ENCODE measurements at regions not wholly inside any gene's neighbourhood (a gene's known extent, or its start where the extent isn't known, plus 50 kb on each side); places are given as distances from the start of the nearest gene placed in this dataset.

GRCh38 chr12:39048395-39048794 is 143.0 kb upstream of the CPNE8 start:
- H3K36me3 ChIP-seq, result no peaks in the 10 kb centered on the region
- no peak overlapping the region for H3K4me3 ChIP-seq (ENCODE audit: low read depth, low read length)
- H3K9me3 ChIP-seq, result no peaks in the 10 kb centered on the region
- no peaks in the 10 kb centered on the region for H3K27me3 ChIP-seq
- DNase-seq, result peak; percentile 19
- no peak for TF ChIP-seq CTCF (IDR thresholded peaks at IDR 0.05; ENCODE audit: low read depth, low read length)
- H3K4me1 ChIP-seq, result peaks cover 34% of the 10 kb centered on the region

- Histone ChIP-seq H3K4me1 (peaks cover 37% of the 10 kb centered on the region), H3K9me3 (no peaks in the 10 kb centered on the region), H3K4me3 (ENCODE audit: low read depth, low read length) (no peak overlapping the region), H3K27me3 (no peaks in the 10 kb centered on the region), H3K36me3 (no peaks in the 10 kb centered on the region)
- TF ChIP-seq CTCF (IDR thresholded peaks at IDR 0.05; ENCODE audit: low read depth, low read length), result no peak
- no peak for DNase-seq
Observed at GRCh38 chr12:39047539-39048262, 142.3 kb upstream of the CPNE8 start.

- TF ChIP-seq CTCF (IDR thresholded peaks at IDR 0.05; ENCODE audit: low read depth, low read length), result no peak
- H3K4me1 ChIP-seq, result peaks cover 51% of the 10 kb centered on the region
- no peaks in the 10 kb centered on the region for H3K27me3 ChIP-seq
- DNase-seq, result no peak
- no peaks in the 10 kb centered on the region for H3K9me3 ChIP-seq
- H3K4me3 ChIP-seq (ENCODE audit: low read depth, low read length), result no peak overlapping the region
- H3K36me3 ChIP-seq, result no peaks in the 10 kb centered on the region
Observed at GRCh38 chr12:39044754-39045153, 139.4 kb upstream of the CPNE8 start.

- no peak for DNase-seq
- Histone ChIP-seq H3K36me3 (no peaks in the 10 kb centered on the region), H3K27me3 (no peaks in the 10 kb centered on the region), H3K9me3 (no peaks in the 10 kb centered on the region), H3K4me1 (peaks cover 45% of the 10 kb centered on the region), H3K4me3 (ENCODE audit: low read depth, low read length) (peak overlapping the region; percentile 14; the same call in 1 of the 2 replicates)
- no peak for TF ChIP-seq CTCF (IDR thresholded peaks at IDR 0.05; ENCODE audit: low read depth, low read length)
Observed at GRCh38 chr12:39043424-39043822, 138.0 kb upstream of the CPNE8 start.

GRCh38 chr12:39040275-39040674 is 134.9 kb upstream of the CPNE8 start:
- no peaks in the 10 kb centered on the region for H3K36me3 ChIP-seq
- no peaks in the 10 kb centered on the region for H3K9me3 ChIP-seq
- peaks cover 35% of the 10 kb centered on the region for H3K4me1 ChIP-seq
- no peaks in the 10 kb centered on the region for H3K27me3 ChIP-seq
- no peak for DNase-seq
- H3K4me3 ChIP-seq (ENCODE audit: low read depth, low read length), result no peak overlapping the region
- TF ChIP-seq CTCF (IDR thresholded peaks at IDR 0.05; ENCODE audit: low read depth, low read length), result no peak

GRCh38 chr12:39037115-39037514 is 131.7 kb upstream of the CPNE8 start:
- H3K4me1 ChIP-seq, result peaks cover 14% of the 10 kb centered on the region
- no peaks in the 10 kb centered on the region for H3K36me3 ChIP-seq
- TF ChIP-seq CTCF (IDR thresholded peaks at IDR 0.05; ENCODE audit: low read depth, low read length), result no peak
- H3K4me3 ChIP-seq (ENCODE audit: low read depth, low read length), result no peak overlapping the region
- no peaks in the 10 kb centered on the region for H3K27me3 ChIP-seq
- no peaks in the 10 kb centered on the region for H3K9me3 ChIP-seq
- no peak for DNase-seq
